GM03348 (cell line): ENCODE measurements at regions not wholly inside any gene's neighbourhood (a gene's known extent, or its start where the extent isn't known, plus 50 kb on each side); places are given as distances from the start of the nearest gene placed in this dataset.
A peak's percentile ranks its signal among the peaks of the same experiment; 100 is the strongest.

ENCODE experiments used
- DNase-seq: peaks from one replicate; pipeline ENCODE4 v3.0.0; 2012; ENCODE audit warnings: low spot score

DNA sequence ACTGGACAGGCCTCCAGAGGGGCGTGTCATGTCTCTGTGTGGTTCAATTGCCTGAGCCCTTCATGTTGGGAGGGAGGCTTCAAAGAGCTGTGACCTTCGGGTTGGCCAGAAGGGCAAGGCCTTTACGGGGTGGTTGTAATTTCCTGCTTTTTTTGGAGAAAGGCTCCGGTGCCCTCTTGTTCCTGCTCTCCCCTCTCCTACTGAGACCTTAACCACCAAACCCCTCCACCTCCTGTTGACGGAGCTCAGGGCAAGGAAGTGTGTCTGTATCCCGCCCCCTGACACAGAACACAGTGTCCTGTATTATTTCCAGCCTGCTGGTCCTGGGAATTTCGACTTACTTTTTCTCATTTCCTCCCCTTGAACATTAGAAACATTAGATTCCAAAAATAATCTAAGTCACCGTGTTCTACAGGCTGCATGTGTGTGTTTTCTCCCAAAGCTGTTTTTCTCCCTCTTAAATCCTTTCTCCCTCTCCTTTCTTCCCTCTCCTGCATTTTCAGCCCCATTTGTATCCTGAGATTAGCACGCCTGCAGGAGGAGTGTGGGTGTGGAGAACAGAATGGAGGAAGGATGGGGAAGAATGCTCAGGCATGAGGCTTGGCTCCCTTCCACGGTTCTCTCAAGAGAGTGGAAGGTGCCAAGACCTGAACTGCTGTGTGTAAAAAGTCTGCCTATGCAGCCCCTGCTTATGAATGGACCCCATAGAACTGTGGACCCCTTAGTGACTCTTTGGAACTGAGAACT, 285.4 kb upstream of the ROPN1 start:
- DNase-seq: peak; percentile 17

DNA sequence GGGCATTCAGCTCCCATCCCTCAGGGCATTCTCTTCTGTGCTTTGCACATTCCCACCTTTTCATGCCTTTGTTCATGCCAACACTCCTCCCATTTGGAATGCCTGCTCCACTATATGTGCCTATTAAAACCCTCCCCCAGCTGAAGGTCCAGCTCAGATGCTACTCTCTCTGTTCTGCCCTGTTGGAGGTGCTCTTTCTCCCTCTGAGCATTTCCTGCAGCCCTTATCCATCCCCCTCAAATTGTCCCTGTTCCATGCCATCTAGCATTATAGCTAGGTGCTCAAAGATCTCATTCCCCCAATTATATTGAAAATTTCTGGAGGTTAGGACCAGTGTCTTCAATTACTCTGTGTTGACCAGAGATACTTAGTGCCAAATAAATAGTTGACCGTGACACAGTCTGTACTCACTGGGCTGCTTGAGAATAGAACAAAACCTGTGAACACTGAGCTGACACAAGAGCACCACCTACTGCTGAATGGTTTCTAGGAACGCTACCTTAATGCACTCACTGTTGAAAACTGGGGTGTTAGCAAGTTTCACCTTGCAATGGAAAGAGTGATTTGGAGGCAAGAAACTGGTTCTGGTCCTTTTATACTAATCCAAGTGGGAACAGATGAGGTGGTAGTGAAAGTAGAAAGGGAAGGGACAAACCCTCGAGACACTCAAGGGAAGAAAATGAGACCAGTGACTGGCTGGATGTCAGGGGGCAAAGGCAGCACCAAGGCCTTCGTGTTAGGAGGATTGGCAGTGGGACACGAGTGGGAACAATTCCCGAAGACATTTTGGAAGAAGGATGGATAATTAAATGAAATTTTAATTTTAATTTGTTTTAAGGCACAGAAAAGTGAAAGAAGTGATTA, 289.8 kb upstream of the ROPN1 start:
- peak; percentile 71 for DNase-seq

GRCh38 chr3:124282751-124283651, 291.1 kb upstream of the ROPN1 start:
- peak; percentile 45 for DNase-seq

DNA sequence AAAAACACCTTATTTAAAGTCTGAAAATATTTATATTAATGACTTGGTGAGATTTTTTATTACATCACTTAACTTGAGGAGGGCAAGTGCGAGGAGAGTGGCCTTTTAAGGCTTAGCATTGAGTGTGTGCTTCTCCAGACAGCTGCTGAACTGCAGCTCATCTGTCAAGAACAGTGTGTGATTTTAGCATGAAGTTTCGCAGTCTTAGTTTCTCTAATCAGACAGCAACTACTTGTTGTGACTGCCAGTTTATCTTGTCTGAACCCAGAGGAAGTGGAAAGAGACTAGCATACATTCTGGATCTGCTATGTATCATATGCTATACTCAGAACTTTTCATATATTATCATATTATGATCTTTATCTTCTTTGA, 291.7 kb upstream of the ROPN1 start:
- DNase-seq: no peak

DNA sequence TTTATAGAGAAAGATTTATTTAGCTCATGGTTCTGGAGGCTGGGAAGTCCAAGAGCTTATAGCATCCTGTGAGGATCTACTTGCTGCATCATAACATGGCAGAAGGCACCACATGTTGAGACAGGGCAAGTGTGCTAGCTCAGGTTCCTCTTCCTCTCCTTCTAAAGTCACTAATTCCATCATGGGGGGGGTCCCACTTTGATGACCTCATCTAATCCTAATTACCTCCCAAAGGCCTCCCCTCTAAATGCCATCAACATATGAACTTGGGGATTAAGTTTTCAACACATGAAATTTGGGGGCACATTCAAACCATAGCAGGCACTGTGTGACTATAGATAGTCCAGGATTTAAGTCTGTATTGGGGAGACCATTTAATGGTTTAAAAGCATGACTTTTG, 297.1 kb upstream of the ROPN1 start:
- DNase-seq: no peak

- DNase-seq: no peak
These were observed 299.1 kb upstream of the ROPN1 start for GRCh38 chr3:124291008-124291407.

- no peak for DNase-seq
These were observed 300.4 kb upstream of the ROPN1 start for GRCh38 chr3:124292329-124292728.

GRCh38 chr3:124293584-124293983, 301.7 kb upstream of the ROPN1 start:
- DNase-seq: no peak

- no peak for DNase-seq
These were observed 303.4 kb upstream of the ROPN1 start for GRCh38 chr3:124295362-124295761.

GRCh38 chr3:124296406-124296805, 304.5 kb upstream of the ROPN1 start:
- DNase-seq: no peak

DNA sequence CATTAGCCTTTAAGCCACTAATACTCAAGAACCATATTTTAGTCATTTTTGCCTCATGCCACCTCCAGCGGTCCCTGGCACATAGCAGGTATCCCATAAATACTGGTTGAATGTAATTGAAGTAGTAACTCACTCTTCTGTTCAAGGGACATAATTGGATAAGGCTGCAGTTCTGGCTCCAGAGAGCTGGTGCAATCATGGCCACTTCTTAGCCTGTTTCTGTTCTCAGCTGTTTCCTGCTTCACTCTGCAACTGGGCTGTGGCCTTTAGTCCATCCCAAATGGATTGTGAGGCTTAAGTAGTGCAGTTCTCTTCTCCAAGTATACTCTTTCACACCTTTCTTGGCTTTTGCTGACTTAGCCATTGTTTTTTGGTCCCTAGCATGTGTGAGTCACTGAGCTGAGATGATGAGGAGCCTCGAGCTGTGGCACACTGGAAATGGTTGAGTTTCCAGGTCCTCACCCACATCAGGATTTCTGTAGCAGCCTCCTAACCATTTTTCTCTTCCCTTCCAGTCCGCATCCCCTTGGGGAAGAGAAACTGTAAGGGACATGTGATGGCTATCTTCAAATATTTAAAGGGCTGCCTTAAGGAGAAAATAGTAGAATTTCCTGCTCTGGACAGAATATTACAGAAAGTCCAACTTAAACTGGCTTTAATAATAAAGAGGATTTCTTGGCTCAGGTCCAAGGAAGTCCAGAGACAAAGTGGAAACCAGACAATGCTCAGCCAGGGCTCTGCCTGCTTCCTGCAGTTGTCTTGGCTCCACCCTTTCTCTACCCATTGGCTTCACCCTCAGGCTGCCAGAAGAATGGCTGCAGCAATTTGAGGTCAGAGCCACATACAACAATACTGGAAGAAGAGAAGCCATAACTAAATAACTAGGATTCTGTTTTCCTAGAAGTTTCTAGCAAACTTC, 305.4 kb upstream of the ROPN1 start:
- DNase-seq: no peak

DNA sequence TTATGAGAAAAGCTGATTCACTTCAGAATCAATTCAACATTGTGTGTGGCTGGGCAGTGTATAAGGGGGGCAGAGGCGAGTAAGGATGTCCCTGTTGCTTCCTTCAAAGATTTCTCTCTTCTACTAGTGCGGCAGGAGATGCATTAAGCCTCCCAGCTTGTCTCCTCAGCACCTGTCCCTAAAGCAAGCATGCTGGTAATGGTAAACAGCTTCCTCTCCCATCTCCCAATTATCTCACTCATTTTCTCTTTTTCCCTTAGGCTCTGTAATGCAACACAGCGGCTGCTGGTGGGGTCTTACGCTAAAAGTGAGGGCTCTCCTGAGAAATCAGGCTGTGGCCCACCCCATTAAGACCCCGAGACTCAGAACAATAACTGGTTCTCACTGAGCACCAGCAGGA, 306.4 kb upstream of the ROPN1 start:
- no peak for DNase-seq

DNA sequence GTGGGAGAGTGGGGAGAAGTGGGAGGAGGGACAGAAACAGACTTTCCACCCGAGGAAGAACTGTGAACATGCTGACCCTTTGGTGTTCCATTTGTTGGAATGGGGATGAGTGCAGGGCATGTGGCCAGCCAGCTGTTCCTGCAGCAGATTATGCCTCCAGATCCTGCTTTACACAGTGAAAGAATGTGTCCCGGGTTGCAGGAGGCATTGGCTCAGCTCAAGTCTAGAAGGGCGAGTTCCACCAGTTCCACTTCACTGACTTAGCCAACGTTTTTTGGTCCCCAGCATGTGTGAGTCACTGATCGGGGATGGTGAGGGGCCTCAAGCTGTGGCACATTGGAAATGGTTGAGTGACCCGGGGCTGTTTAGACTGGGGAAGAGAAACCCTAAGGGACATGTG, 307.0 kb upstream of the ROPN1 start:
- DNase-seq: no peak

DNA sequence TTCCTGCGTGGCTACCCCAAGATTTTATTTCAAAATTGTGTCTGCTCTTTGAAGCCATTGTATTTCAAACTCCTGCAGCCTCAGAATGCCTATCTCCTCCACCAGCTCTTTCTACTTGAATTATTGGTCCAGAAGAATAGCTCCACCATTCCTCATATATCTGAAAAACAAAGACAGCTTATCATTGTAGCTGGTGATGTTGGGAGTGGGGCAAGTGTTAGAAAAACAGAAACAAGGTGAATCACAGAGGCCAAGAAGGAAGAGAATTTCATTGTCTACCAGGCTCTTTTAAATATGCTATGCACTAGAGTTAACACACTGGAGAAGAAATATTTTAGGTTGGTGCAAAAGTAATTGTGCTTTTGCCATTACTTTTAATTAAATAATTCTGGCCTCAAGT, 307.9 kb upstream of the ROPN1 start:
- no peak for DNase-seq

GRCh38 chr3:124300416-124300815, 308.5 kb upstream of the ROPN1 start:
- no peak for DNase-seq

DNA sequence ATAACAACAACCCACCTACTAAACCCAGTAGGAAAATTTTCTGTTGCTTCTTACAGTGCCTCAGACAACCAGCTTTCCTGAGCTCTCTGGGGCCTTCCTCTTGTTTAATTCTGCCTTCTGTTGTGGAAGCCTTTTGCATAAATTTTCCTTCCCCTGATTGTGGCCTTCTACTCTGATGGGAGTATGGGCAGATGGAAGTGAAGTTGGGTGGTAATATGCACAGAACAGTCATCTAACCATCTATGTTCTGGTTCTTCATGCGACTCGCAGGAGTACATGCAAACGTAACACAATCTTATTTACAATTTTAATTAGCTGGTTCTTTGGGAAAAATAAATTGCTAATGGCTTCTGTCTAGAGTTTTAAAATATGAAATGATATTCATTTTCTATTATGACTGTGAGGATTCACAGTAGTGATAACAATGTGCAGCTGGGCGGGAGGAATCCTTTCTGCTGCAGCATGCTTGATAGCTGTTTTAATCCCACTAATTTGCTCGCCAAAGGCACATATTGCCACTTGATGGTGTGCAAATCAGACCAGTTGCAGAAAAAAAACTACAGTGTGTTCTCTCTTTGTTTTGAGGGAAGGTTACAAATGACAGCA, 311.5 kb upstream of the ROPN1 start:
- no peak for DNase-seq

DNA sequence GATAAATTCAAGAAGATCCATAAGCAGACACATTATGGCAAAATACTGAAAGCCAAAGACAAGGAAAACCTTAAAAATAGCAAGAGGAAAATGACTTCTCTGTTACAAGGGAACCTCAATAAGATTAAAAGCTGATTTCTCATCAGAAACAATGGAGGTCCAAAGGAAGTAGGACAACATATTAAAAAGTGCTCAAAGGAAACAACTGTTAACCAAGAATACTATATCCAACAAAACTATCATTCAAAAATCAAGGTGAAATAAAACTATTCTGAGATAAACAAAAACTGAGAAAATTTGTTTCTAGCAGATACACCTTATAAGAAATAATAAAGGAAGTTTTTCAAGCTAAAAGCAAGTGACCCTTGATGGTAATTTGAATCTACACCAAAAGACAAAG, 314.7 kb upstream of the ROPN1 start:
- no peak for DNase-seq

DNA sequence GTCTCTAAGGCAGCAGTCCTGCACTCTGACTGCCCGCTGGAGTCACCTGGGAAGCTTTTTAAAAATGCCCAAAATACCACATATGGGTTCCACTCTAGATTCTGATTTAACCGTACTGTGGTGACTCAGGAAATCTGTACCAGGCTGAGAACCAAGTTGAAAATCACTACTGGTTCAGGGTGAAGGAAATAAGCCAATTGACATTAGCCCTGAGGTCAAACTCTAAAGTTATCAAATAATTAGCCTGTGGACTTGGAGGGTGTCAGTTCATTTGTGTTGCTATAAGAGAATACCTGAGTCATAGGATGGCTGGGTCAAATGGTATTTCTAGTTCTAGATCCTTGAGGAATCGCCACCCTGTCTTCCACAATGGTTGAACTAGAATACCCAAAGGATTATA, 321.7 kb upstream of the ROPN1 start:
- no peak for DNase-seq

DNA sequence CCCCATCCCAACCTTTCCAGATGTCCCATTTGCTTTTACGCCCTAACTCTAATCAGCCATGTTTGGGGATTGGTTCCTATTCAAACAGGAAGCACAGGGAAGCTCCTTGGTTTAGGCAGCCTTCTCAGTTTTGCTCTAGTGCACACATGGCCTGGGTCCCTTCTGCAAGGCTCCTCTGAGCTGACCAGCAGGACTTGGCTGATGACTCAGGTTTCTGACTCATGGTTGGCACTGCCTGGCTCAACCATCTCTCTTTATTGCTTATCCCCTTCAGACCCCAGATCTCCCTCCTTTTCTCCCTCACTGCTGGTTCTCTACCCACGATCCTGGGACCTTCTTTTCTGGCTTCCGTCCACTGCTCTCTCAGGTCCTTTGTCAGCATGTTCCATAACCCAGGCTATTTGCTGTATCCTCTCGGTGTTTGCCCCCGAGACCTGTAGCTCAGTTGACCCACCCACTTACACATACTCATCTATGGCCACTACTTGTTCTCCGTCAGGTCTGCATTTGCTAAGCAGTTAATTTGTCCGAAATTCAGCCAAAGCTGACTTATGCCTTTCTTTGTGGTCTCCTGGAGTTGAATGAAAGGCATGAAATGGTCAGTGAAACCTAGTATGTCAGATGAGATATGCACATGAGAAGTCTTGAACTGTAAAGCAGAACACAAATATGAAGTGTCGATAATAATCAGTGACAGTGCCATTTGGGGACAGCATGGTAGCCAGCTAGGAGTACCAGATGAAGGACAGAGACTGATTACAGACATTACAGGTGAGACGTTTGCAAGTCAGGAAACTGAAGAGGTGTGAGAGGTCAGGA, 323.5 kb upstream of the ROPN1 start:
- peak; percentile 29 for DNase-seq

- DNase-seq: no peak
These were observed 324.0 kb upstream of the ROPN1 start for GRCh38 chr3:124316034-124316287.
